ENCODE measurements at regions not wholly inside any gene's neighbourhood (a gene's known extent, or its start where the extent isn't known, plus 50 kb on each side); places are given as distances from the start of the nearest gene placed in this dataset.

DNA sequence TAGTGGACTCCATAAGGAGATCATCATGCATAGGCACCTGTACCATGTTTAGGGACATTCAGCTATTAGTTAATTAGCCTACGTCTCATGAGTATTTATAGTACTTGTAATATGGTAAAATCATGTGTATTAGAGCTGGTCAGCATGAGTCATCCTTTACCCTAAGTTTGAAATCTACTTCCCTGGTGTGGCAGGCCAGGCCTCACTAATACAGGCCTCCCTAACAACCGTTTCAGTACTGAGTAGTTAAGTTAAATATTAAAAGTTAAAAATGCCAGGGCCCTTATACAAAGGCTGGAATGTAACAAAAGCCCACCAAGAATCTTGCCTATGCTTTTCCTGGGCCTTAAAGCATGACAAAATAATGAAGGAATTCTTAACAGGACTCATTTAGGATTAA lies 356.3 kb upstream of the DPYD start:
- DNase-seq: no peak

DNA sequence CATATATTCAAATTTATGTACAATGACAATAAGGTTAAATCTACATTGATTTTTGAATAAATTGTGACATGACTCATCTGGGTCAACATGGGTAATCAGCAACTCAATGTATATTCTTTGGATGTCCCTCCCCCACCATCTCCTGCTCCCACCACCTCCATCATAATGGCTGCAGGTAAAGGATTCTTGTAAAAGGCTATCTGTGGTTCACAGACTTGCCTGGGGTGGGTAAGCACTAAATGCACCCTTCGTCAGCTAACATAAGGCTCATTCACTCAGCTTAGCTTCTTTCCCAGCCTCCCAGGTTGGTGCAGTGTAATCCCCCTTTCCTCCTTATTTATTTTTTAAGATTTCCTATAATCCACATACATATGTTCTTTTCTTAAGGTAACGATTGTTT lies 355.7 kb upstream of the DPYD start:
- DNase-seq: no peak

GRCh38 chr1:98268316-98268715 lies 347.5 kb upstream of the DPYD start:
- no peak for DNase-seq

- DNase-seq: no peak
Observed at GRCh38 chr1:98267423-98267822, 346.6 kb upstream of the DPYD start.

GRCh38 chr1:98264727-98265126 lies 343.9 kb upstream of the DPYD start:
- DNase-seq: no peak

GRCh38 chr1:98260839-98261238 lies 340.0 kb upstream of the DPYD start:
- DNase-seq: no peak

GRCh38 chr1:98260412-98260811 lies 339.6 kb upstream of the DPYD start:
- no peak for DNase-seq

- DNase-seq: no peak
Observed at GRCh38 chr1:98256700-98257099, 335.9 kb upstream of the DPYD start.

GRCh38 chr1:98253145-98253544 lies 332.3 kb upstream of the DPYD start:
- no peak for DNase-seq

DNA sequence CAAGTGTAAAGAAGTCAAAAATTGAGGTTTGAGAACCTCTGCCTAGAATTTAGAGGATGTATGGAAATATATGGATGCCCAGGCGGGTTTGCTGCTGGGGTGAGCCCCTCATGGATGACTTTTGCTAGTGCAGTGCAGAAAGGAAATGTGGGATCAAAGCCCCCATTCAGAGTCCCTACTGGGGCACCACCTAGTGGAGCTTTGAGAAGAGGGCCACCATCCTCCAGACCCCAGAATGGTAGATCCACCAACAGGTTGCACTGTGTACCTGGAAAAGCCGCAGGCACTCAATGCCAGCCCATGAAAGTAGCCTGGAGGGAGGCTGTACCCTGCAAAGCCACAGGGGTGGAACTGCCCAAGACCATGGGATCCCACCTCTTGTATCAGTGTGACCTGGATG lies 330.7 kb upstream of the DPYD start:
- no peak for DNase-seq

GRCh38 chr1:98232678-98233077 lies 311.8 kb upstream of the DPYD start:
- no peak for DNase-seq

DNA sequence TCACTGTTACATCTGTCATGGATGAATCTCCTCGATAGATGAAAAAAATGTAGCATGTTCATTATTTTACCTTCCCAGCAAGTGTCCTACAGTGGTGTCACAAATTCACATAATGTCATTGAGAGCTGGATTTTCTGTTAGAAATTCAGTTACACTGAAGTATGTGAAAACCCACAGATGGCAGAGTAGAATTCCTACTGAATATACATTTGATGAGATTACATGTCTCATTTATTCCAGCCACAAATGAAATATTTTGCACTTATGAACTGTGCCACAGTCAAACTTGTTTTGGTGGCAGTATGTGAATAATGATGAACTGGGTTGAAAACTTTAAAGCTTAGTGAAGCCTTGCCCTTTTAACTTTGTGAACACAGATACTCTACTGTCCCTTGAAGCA lies 301.9 kb upstream of the DPYD start:
- DNase-seq: no peak

DNA sequence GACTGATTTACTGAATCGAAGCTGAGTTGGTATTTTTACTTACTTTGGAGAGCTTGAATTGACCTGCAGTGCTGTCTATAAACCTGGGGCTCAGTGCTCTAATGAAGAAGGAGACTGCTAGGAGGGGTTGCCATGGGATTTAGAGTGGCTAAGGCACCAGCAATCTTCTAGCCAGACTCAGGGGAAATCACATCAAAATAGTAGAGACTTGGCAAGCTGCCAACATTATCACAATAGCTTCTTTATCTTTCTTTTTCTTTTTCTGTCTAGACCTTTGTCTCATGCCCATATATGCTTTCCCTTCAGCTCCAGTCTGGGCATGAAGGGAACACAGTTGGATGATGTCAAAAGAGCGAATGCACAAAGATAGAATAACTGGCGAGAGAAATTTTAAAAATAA lies 301.1 kb upstream of the DPYD start:
- no peak for DNase-seq

GRCh38 chr1:98217601-98218000 lies 296.8 kb upstream of the DPYD start:
- no peak for DNase-seq

- no peak for DNase-seq
Observed at GRCh38 chr1:98216304-98216703, 295.5 kb upstream of the DPYD start.

- no peak for DNase-seq
Observed at GRCh38 chr1:98211271-98211845, 290.5 kb upstream of the DPYD start.

GRCh38 chr1:98210563-98210962 lies 289.7 kb upstream of the DPYD start:
- no peak for DNase-seq

- DNase-seq: no peak
Observed at GRCh38 chr1:98210064-98210463, 289.2 kb upstream of the DPYD start.

- no peak for DNase-seq
Observed at GRCh38 chr1:98205291-98206017, 284.6 kb upstream of the DPYD start.

- DNase-seq: no peak
Observed at GRCh38 chr1:98203466-98203865, 282.6 kb upstream of the DPYD start.

- no peak for DNase-seq
Observed at GRCh38 chr1:98201666-98202081, 280.8 kb upstream of the DPYD start.

- no peak for DNase-seq
Observed at GRCh38 chr1:98197356-98197755, 276.5 kb upstream of the DPYD start.

- DNase-seq: no peak
Observed at GRCh38 chr1:98196012-98196411, 275.2 kb upstream of the DPYD start.

GRCh38 chr1:98188774-98189173 lies 267.9 kb upstream of the DPYD start:
- no peak for DNase-seq

DNA sequence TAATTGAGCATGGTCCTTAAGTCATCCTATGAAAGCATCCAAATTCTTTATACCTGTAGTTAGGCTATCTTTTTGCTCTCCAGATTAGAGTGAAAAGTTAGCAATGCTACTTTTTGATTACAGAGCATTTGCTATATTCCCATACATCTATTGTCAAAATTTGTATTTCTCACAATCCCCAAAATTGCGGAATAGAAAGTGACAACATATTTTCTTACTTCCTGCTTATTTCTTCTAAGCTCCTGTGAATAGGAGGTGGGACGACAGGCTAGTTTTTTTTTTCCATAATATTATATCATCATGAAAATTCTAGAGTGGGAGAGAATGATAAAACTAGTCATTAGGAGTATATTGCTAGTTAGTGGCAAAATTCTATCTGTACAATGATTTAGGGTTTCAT lies 264.0 kb upstream of the DPYD start:
- DNase-seq: no peak

Measured in CD4-positive, alpha-beta T cell treated with Interleukin-17A for 4 hours (primary cell).